ENCODE measurements at regions not wholly inside any gene's neighbourhood (a gene's known extent, or its start where the extent isn't known, plus 50 kb on each side); places are given as distances from the start of the nearest gene placed in this dataset.
A peak's percentile ranks its signal among the peaks of the same experiment; 100 is the strongest.

DNA sequence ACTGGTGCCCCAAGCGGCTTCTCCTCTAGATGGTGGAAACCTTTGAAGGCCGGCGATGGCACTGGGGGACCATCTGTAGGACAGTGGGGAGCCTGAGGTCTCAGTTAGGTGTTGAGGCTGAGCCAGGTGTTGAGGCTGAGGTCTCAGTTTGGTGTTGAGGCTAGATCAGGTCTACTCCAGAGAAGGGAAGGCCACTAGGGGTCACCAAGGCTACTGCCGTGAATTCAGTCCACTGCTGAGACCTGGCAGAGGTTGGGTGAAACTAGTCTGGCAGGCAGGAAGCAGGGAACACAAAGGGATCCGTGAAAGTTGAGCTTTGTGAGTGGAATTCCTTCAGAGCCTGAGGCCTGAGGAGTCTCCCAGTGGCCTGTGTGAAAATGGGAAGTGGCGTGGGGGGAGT lies 123.8 kb upstream of the FGF3 start:
- Histone ChIP-seq H3K9ac (ENCODE audit: extremely low read depth, insufficient read length, low read length) (no peak overlapping the region), H3K4ac (ENCODE audit: low read depth, low read length) (no peak overlapping the region), H2AFZ (ENCODE audit: low read length) (no peak overlapping the region), H4K91ac (ENCODE audit: insufficient read length, low read depth, low read length) (no peak overlapping the region), H3T11ph (ENCODE audit: low read length) (no peak overlapping the region), H3K14ac (ENCODE audit: insufficient read depth, low read length) (no peak overlapping the region), H3K23ac (ENCODE audit: insufficient read length, low read depth, low read length) (no peak overlapping the region), H2BK20ac (ENCODE audit: low read depth, low read length, poor library complexity, severe bottlenecking) (no peak overlapping the region), H3K27me3 (ENCODE audit: insufficient read depth, low read length) (no peaks in the 10 kb centered on the region), H4K20me1 (ENCODE audit: control insufficient read depth, insufficient read depth, insufficient read length) (no peaks in the 10 kb centered on the region), H3K4me2 (ENCODE audit: insufficient read depth, insufficient read length, low read length) (no peak overlapping the region), H3K27ac (ENCODE audit: insufficient read length, low read depth, low read length) (no peak overlapping the region), H3K56ac (ENCODE audit: insufficient read length, low read depth, low read length) (no peak overlapping the region), H3K23me2 (ENCODE audit: insufficient read length, low read depth, low read length, poor library complexity, severe bottlenecking) (no peaks in the 10 kb centered on the region), H2BK5ac (ENCODE audit: insufficient read length, low read length) (no peak overlapping the region), H3K9me3 (ENCODE audit: control insufficient read depth, low read depth, low read length) (no peaks in the 10 kb centered on the region), H3K18ac (ENCODE audit: insufficient read length, low read depth, low read length) (no peak overlapping the region), H2BK15ac (ENCODE audit: low read depth, low read length) (no peak overlapping the region), H2BK120ac (ENCODE audit: low read depth, low read length, poor library complexity, severe bottlenecking) (no peak overlapping the region), H2AK5ac (ENCODE audit: insufficient read length, low read length) (no peak overlapping the region), H3K4me1 (ENCODE audit: insufficient read depth, low read length) (no peaks in the 10 kb centered on the region), H3K79me2 (ENCODE audit: insufficient read depth, low read length) (no peaks in the 10 kb centered on the region), H2BK12ac (ENCODE audit: insufficient read length, low read depth, low read length) (no peak overlapping the region), H4K8ac (replicated peaks; ENCODE audit: insufficient read length, low read depth, low read length) (no peak overlapping the region), H3K79me1 (ENCODE audit: insufficient read depth, low read depth, low read length, poor library complexity, severe bottlenecking) (no peaks in the 10 kb centered on the region), H4K5ac (ENCODE audit: insufficient read length, low read depth, low read length) (no peak overlapping the region)
- Mint-ChIP-seq H3K4me1 (peaks cover 9 to 16% of the 10 kb centered on the region in 2 experiments), H3K27me3 (ENCODE audit: low read depth) (peaks cover 16% of the 10 kb centered on the region), H3K4me3 (no peak overlapping the region), H3K27ac (no peak overlapping the region), H3K9me3 (peaks cover 0 to 2% of the 10 kb centered on the region in 2 experiments; a peak in 1 of 5 replicates), H3K36me3 (ENCODE audit: insufficient read depth in 1 of 3, low read depth in 3 of 3) (no peaks in the 10 kb centered on the region; a peak in 1 of 7 replicates)
- DNase-seq: no peak
- TF ChIP-seq, protein P1, sequence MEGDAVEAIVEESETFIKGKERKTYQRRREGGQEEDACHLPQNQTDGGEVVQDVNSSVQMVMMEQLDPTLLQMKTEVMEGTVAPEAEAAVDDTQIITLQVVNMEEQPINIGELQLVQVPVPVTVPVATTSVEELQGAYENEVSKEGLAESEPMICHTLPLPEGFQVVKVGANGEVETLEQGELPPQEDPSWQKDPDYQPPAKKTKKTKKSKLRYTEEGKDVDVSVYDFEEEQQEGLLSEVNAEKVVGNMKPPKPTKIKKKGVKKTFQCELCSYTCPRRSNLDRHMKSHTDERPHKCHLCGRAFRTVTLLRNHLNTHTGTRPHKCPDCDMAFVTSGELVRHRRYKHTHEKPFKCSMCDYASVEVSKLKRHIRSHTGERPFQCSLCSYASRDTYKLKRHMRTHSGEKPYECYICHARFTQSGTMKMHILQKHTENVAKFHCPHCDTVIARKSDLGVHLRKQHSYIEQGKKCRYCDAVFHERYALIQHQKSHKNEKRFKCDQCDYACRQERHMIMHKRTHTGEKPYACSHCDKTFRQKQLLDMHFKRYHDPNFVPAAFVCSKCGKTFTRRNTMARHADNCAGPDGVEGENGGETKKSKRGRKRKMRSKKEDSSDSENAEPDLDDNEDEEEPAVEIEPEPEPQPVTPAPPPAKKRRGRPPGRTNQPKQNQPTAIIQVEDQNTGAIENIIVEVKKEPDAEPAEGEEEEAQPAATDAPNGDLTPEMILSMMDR (conservative IDR thresholded peaks at IDR 0.05): peak; percentile 55
- no CpG with 5 or more reads among the region's 6 CpGs for WGBS (ENCODE audit: extremely low coverage, insufficient read length, low lambda C conversion rate)
